Brain microvascular endothelial cell (primary cell): ENCODE measurements at regions not wholly inside any gene's neighbourhood (a gene's known extent, or its start where the extent isn't known, plus 50 kb on each side); places are given as distances from the start of the nearest gene placed in this dataset.

Experiments
- DNase-seq: peaks from one replicate; pipeline ENCODE4 v3.0.0-alpha.2; 2020
- H3K27ac ChIP-seq: fragments of 250-450 bp; sonication (Bioruptor Pico); 2 replicates; pipeline ENCODE4 v1.5.1; 2020; ENCODE audit warnings: mild to moderate bottlenecking, moderate library complexity
- H3K27me3 ChIP-seq: fragments of 250-450 bp; sonication (Bioruptor Pico); replicated peaks from 2 replicates; pipeline ENCODE4 v1.5.1; 2020; ENCODE audit warnings: mild to moderate bottlenecking
- H3K36me3 ChIP-seq: fragments of 250-450 bp; sonication (Bioruptor Pico); replicated peaks from 2 replicates; pipeline ENCODE4 v1.5.1; 2020; ENCODE audit warnings: mild to moderate bottlenecking
- H3K4me3 ChIP-seq: 2 replicates; pipeline ENCODE4 v1.5.1; 2011; ENCODE audit warnings: low read depth, mild to moderate bottlenecking, control low read depth, low read length, moderate library complexity
- CTCF ChIP-seq: IDR thresholded peaks from 2 replicates; pipeline ENCODE4 v1.5.1; 2011; ENCODE audit warnings: low read depth, mild to moderate bottlenecking, moderate library complexity, low read length, control low read depth, inconsistent platforms; ENCODE audit errors: missing control alignments
- in situ Hi-C: cut with HindIII; loops from 2 replicates; pipeline ENCODE4 v1.10.0; 2017; ENCODE audit warnings: low sequenced_read_pairs, low pct_ligation_motif_present

- in situ Hi-C loops: no loop called here
Measured at GRCh38 chr2:79393107-79393685, 119.7 kb upstream of the CTNNA2 start.

GRCh38 chr2:79389481-79389880 is 123.4 kb upstream of the CTNNA2 start:
- TF ChIP-seq CTCF: no peak
- no peak for DNase-seq
- H3K27me3 ChIP-seq: no peaks in the 10 kb centered on the region
- no peak overlapping the region for H3K27ac ChIP-seq
- H3K36me3 ChIP-seq: no peaks in the 10 kb centered on the region
- in situ Hi-C loops: no loop called here
- H3K4me3 ChIP-seq: no peak overlapping the region

More at GRCh38 chr2:79393107-79393685, 119.7 kb upstream of the CTNNA2 start:
- Histone ChIP-seq H3K27me3 (no peaks in the 10 kb centered on the region), H3K4me3 (no peak overlapping the region), H3K36me3 (no peaks in the 10 kb centered on the region), H3K27ac (no peak overlapping the region)
- DNase-seq: no peak
- TF ChIP-seq CTCF: no peak

- in situ Hi-C loops: no loop called here
- Histone ChIP-seq H3K36me3 (no peaks in the 10 kb centered on the region), H3K4me3 (no peak overlapping the region), H3K27ac (no peak overlapping the region), H3K27me3 (no peaks in the 10 kb centered on the region)
- no peak for DNase-seq
- no peak for TF ChIP-seq CTCF
Measured at GRCh38 chr2:79388024-79388423, 124.8 kb upstream of the CTNNA2 start.

- Histone ChIP-seq H3K27ac (no peak overlapping the region), H3K4me3 (no peak overlapping the region), H3K36me3 (no peaks in the 10 kb centered on the region), H3K27me3 (no peaks in the 10 kb centered on the region)
- no peak for DNase-seq
- TF ChIP-seq CTCF: no peak
- in situ Hi-C loops: no loop called here
Measured at GRCh38 chr2:79387431-79387830, 125.4 kb upstream of the CTNNA2 start.

- H3K36me3 ChIP-seq: no peaks in the 10 kb centered on the region
- in situ Hi-C loops: no loop called here
- TF ChIP-seq CTCF: no peak
- H3K27ac ChIP-seq: no peak overlapping the region
- DNase-seq: no peak
- H3K4me3 ChIP-seq: no peak overlapping the region
- no peaks in the 10 kb centered on the region for H3K27me3 ChIP-seq
Measured at GRCh38 chr2:79383681-79384080, 129.2 kb upstream of the CTNNA2 start.

GRCh38 chr2:79375817-79376216 is 137.0 kb upstream of the CTNNA2 start:
- no peak overlapping the region for H3K4me3 ChIP-seq
- no peak overlapping the region for H3K27ac ChIP-seq
- H3K36me3 ChIP-seq: no peaks in the 10 kb centered on the region
- no peaks in the 10 kb centered on the region for H3K27me3 ChIP-seq
- in situ Hi-C loops: no loop called here
- DNase-seq: no peak
- TF ChIP-seq CTCF: no peak
